ENCODE measurements at regions not wholly inside any gene's neighbourhood (a gene's known extent, or its start where the extent isn't known, plus 50 kb on each side); places are given as distances from the start of the nearest gene placed in this dataset.

DNA sequence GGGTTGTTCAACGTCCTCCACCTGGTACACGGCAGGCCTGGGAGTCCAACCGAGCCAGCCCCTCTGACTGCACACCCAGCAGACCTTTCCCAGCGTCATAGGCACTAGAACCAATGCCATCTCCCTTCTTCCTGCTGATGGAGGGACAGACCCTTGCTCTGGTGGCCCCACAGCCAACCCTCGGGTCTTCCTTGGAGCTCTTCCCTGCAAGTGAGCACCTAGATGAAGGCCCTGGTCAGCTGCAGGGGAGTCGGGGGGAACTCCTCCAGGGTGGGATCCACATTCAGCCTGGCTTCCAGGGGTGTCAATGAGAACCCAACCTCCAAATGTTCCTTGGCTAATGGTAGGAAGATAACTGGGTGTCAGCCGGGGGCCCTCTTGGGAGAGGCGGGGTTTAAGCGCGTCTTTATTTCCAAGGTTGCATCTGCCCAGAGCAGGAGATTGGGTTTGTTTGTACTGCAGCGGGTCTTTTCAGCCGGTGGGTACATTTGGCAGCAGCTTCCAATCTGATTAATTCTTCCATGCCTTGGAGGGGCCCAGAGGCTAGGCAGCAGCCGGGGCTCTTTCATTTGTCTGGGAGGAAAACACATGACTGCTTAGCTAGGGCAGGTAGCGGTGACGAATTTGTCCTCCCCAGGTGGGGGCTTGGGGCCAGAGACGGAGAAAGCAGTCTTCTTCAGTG, 56.0 kb upstream of the SHISAL1 start:
- no peak for DNase-seq (ENCODE audit: low spot score)

DNA sequence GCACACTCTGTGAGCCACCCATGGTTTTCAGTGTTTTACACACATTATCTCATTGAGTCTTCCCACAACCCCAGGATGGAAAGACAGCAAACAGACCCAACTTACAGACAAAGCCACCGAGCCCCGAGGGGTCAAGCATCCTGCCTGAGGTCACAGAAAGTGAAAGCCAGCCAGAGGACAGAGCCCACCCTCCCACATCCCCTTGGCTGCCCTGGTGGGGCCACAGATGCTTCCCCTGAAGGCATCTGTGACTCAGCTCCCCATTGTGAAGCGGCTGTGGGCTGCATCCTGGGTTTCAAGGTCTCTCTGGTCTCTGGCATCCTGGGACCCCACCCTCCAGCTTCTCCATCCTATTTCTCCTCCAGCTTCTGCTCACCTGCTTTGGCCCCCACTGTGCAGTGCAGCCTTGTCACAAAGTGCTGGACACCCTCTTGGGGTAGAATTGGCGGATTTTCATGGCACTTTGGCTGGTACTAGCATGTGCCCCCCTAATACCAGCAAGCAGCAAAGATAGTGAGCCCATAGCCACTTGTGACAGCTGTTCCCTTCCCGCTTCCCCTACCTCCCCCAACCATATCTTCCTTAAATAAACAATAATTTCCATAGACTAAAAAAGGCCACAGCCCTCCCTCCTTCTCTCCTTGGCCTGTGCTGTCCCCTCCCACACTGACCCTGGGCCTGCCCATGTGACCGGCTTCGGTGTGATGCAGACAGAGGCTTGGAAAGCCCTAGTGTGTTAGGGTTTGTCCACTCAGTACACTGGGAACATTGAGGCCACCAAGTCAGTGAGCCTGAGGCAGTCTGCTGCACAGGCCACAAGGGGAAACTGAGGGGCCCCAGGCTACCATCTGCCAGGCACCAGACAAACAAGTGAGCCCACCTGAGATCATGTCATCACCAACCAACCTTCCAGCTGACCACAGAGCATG, 53.9 kb upstream of the SHISAL1 start:
- DNase-seq (ENCODE audit: low spot score), result no peak

DNA sequence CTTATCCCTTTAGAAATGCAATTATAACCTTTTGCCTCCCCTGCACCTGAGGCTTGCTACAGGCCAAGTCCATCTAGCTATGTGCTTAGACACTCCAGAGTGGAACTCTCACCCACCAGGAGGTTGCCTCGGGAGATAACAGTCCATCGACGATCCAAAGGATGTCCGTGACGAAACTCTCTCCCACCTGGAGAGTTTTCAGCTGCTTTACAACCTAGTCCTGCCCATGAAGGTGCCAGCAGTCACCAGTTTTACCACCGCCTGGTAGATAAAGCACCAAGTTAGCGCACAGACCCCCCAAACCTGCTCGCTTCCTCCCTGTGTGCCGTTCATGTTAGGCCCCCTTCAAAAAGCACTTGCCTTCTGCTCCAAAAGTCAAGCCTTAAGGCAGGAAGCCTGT, 53.1 kb upstream of the SHISAL1 start:
- DNase-seq (ENCODE audit: low spot score), result no peak

DNA sequence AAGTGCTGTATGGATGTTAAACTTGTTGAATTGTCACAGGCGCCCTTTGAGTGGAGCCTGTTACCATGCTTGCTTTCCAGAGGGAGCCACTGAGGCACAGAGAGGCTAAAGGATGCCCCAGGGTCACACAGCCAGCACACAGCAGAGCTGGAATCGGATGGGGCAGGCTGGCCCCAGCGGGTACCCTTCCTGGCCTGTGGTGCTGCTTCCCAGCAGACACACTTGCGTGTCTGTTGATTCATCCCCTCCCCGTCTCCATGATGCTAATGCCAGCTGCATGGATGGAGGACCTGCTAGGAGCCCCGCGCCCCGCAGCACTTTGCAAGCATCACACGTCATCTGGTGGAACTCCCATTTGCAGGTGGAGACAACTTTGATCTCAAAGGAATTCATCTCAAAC, 52.4 kb upstream of the SHISAL1 start:
- no peak for DNase-seq (ENCODE audit: low spot score)

DNA sequence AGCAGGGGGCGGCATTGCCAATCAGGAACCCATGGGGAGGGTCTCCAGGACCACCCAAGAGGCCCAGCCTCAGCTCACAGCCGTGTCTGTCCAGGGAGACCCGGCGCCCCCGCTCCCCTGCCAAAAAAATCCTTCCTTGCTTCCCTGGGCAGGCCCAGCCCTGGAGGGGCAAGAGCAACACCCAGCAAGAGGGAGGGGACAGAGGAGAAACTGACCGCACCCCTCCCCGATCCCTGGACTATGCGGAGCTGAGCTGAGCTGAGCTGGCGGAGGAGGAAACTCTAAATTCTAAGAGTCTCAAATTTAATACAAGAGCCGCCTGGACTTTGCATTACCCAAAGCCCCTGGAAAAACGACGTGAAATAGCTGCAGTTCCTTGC, 52.0 kb upstream of the SHISAL1 start:
- no peak for DNase-seq (ENCODE audit: low spot score)

DNA sequence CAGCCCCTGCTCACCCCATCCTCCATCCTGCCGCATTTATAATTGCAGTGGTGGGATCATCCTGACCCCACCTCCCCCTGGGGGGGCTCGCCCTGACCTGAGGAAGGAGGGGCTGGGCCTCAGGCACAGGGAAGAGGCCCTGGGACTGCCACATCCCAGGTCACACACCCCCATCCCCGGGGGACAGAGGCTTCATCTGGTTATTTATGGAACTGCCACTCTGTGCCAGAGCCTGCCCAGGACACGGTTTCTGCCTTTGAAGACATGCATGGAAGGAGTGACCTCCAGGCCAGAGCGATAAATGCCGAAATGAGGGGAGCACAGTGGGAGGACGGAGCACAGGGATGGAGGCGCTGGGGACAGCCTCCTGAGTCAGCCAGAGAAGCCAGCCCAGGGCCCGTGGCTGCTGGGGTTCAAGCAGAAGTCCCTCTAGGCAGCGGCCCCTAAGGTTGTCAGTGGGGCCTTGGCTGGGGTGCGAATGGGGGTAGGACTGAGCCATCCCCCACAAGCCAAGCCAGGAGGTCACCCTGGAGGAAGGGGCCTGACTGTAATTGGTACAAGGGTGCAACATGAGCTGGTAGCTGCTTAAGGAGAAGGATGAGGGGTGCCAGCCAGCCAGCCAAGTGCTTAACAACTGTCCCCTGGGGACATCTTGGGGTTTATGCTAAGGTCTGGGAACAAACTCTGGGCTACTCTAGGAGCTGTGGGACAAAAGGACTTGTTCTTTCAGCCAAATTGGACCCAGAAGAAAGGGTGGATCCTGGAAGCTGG, 51.4 kb upstream of the SHISAL1 start:
- DNase-seq (ENCODE audit: low spot score), result no peak

DNA sequence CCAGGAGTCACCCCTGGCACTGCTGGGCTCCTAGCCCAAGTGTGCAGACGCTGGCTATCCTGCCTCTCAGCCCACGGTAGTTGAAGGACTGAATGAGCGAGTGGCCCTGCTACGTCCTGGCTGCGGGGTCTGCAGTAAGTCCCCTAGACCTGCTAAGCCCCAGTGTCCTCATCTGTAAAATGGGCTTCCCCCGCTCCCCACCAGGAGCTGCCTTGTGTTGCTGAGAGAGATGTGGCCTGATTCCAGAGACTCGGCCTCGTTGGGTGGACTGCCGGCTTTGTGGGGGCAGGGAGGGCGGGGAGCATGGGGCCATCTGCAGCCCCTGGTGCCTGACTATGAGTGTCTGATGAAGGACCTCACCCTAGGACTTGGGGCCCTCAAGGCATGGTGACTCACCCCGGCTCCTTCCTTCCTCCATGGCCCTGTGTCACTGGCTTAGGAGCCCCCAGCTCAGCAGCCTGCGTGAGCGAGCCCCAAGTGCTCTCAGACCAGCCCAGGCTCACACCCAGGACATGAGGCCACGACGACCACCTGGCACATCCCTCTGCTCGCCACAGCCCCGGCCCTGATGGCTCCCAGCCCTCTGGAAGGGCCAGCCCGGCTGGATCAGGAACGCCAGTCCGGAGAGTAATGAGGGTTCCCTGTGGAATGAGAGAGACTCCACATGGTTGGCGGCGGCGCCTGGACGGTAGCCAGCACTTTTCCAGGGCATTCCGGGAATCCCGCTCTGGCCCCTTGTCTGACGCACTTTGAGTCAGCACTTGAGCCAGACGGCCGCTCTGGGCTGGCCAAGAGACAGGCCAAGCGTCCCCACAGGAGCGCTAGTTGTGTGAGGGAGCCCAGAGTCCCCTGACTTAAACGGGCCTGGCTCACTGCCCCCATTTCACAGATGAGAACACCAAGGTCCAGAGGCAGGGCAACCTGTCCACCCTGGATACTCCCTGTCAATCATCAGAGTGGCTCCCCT, 50.5 kb upstream of the SHISAL1 start:
- DNase-seq (ENCODE audit: low spot score), result no peak

DNA sequence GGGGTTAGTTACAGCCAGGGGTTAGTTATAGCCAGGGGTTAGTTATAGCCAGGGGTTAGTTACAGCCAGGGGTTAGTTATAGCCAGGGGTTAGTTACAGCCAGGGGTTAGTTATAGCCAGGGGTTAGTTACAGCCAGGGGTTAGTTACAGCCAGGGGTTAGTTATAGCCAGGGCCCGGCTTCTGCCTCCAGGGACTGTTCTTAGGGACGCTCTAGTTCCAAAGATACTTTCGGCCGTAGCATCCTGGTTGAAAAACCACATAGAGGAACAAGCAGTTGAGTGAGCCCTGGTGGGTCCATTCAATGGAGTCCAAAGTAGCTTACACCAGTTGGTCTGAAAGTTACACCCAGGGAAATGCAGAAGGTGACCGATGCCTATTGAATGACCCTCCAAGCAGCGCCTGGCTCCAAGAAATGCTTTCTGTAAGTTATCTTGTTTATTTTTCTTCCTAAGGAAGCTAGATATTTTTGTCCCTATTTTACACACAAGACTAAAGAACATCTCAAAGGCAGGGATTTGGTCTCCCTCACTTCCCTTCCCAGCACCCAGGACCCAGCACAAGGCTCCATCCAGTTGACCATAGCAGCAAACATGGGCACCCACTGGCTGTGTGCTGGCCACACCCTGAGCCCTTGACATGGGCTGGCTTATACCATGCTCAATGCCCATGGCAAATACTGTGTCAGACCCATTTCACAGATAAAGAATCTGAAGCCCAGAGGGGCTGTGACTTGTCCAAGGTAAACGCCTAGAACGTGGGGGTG, 49.7 kb upstream of the SHISAL1 start:
- no peak for DNase-seq (ENCODE audit: low spot score)

All from Ammon's horn (tissue), 1 donor.